ENCODE measurements at regions not wholly inside any gene's neighbourhood (a gene's known extent, or its start where the extent isn't known, plus 50 kb on each side); places are given as distances from the start of the nearest gene placed in this dataset.

GRCh38 chr12:130104571-130105106, 57.6 kb upstream of the FZD10 start:
- DNase-seq = no peak

- no peak for DNase-seq
Measured at GRCh38 chr12:130109062-130109945, 53.0 kb upstream of the FZD10 start.

GRCh38 chr12:130110914-130111313, 51.4 kb upstream of the FZD10 start:
- DNase-seq = no peak

- no peak for DNase-seq
Measured at GRCh38 chr12:130111965-130112496, 50.2 kb upstream of the FZD10 start.
